Endometrium (tissue), 2 donors: ENCODE measurements at regions not wholly inside any gene's neighbourhood (a gene's known extent, or its start where the extent isn't known, plus 50 kb on each side); places are given as distances from the start of the nearest gene placed in this dataset.

Experiments
- FAIRE-seq: peaks from 2 replicates; lab custom pipeline; 2012; peaks lifted over from hg19 to GRCh38; lab: Jason Lieb, UNC
- donor health status: control.
- donor health status: control.

DNA sequence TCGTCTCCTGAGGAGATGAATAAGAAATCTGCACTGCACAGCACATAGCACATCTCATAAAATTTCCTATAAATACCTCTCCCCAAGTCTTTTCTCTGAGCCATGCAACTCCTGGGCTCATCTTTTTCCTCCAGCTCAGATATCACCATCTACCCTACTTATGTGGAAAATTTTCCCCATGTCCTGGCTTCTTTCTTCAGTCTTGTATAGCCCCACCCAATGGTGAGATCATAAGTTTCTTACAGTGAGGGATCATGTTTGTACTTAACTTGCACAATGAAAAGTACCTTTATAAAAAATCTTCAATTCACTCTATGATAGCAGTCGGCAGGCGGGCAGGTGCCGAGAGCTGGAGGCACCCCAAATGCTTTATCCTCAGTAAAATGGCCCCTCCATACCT is 198.6 kb upstream of the S100G start:
- no peak for FAIRE-seq

DNA sequence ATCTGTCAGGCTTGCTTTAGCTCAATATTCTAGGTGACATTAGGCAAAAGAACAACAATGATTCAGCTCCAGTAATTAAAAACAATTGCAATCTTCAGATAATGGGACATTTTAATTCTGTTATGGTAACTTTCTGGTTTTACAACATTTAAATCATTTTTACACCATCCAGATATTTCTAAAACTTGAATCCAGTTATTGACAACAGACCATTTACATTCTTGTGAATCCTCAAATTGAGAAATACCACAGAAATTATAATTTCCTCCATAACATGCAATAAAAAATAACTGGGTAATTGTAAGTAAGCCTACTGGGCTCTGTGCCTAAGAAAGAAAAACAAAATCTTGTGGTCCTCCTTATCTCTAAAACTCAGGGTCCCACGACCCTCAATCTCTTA is 195.0 kb upstream of the S100G start:
- FAIRE-seq, result peak; percentile 77

DNA sequence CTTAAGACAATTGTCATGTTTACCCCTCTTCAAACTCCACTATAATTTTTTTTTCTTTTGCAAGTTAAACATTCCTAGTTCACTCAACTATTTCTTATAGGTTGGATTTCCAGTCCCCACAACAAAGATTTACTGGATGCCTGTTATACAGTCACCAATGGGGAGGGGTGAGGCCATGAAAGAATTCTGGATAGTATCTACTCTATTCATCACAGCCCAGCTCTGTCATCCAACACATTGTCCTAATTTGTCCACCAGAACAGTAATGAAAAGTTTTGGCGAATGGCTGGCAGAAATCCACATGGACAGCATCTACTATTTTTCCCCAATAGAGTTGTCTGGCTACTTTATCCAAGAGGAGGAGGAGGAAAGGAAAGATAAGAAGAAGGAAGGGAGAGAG is 192.7 kb upstream of the S100G start:
- FAIRE-seq, result no peak

DNA sequence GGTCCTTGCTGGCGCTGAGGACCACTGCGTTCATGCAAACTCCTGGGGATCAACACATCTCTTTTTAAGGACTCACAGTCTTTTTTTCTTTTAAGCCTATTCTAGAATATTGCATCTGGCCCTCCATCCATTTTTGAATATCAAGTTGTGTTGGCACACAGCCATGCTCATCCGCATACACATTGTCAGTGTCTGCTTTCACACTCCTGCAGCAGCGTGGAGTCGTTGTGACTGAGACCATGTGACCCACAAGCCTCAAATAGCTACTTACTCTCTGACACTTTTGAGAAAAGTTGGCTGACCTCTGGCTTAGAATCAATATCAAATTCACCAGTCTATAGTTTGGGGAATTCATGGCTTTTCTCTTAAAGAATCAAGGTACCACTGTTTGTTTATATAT is 191.8 kb upstream of the S100G start:
- no peak for FAIRE-seq

DNA sequence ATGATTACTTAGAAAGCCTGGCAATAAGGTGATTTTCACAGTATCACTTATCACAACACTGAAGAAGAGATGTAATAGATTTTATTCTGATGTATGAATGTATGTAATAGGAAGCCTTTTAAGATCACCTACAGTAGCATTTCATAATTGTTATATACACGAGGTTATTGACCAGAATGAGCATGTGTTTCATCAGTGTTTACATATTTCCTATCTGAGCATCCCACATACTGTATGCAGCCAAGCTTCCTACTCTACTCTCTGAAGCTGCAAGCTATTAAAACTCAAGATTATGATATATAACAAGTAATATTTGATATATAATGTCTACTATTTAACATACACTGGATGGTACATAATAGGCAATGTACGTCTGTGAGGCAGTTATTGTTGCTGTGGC is 190.9 kb upstream of the S100G start:
- no peak for FAIRE-seq

DNA sequence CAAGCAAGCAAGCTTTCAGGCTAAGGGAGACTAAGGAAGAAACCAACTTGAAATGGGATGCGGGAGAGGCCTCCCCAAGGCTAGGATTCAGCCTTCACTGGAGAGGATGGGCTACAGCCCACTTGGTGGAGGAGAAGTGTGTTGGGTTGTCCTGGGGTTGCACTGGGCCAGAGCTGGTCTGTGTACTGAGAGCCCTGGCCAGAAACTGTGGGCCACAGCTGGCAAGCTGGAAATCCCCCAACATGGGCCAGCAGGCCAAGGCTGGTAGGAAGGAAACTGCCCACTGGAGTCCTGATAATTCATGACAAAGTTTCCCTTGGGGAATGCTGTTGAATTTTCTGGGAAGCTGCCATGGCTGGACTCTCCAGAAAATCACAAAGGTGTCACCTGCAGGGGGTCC is 188.0 kb upstream of the S100G start:
- no peak for FAIRE-seq

DNA sequence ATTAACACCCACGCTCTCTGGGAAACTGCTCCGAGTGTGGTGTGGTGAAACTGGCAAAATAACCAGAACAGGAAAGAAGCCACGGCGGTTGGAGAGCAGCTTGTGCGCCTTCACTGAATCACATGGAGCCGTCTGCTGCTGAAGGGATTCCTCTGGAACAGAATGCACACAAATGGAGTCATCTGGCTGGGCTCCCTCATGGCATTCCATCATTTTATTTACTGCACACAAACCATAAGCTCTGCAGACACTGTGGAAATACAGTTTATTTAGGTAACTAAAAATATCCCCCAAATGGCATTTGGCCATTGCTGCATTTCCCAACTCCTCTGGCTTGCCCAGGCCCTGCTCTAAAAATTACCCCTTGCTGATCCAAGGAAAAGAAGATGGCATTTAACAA is 187.0 kb upstream of the S100G start:
- no peak for FAIRE-seq

DNA sequence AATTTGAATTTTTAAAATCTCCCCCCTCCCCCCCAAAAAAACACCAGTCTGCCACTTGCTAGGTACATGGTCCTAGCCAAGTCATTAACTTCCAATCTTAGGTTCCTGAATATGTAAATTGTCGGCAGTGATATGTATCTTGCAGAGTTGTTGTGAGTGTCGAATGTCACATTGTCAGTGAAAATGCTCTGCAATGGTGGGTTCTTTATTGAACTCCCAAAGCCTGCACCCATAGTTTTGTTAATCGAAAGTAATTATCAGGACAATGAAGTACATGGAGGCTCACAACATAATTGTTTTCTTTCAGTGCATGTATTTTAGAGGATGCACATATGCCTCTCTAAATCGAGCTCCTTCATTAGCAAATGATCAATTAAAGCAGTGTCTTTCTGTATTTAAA is 185.6 kb upstream of the S100G start:
- FAIRE-seq, result no peak

DNA sequence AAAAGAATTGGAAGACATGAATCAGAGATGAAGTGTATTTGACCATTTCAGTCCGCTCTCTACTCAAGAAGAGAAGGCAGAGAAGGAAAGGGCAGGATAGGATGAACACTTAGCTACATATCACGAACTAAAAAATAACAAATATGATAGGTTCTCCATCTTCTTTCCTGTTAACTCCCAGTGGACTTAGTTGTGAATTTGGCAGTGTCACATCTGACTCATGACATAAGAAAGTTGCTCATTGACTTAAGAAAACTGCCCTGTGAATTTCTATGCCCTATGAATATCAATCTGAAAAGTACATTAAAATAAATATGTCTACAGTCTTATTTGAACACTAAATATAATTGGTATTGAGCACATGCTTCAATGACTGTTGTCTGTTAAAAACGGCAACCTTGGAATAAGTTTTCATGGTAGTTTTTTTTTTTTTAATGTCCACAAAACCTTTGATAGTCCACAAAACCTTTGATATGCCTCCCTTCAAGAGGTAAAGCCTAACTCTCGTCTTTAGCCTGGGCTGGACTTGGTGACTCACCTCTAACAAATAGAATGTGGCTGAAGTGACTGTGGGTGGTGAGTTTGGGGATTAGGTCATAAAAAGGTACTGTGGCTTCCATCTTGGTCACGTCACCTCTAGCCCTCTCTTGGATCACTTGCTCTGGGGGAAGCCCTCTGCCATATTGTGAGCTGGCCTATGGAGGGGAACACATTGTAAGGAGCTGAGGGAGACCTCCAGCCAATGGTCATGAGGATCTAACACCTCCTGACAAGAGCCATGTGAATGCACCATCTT is 184.7 kb upstream of the S100G start:
- no peak for FAIRE-seq

DNA sequence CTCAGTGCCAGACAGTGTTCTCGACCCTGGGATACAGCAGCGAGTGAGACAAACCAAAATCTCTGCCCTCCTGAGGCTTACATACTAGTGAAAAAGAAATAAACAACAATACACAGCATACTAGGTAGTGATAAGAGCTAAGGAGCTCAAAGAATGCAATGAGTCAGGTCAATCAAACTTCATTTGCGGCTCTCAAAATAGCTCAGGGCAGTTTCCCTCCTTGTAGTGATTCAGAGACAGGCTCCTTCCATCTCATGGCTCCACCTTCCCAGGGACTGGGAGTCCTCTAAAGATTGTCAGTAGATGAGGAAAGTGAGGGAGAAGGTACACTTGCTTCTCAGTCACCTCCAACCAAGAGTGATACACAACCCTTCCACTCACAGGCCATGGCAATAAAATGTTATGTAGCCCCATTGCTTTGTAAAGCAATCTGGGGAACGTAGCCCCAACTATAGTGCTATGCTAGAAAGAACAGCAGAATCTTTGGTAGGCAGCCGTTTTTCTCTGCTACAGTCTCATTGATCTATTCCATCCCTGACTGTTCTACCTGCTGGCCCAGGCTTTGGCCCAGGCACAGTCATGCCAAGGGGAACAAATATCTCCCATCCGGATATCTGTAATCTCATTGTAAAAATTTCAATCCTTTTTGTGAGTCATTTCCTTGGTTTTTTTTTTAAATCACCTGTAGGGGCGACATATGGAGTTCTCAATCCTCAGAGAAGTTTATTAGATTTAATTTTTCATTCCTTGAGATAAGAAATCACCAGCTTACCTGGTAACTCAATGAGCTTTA is 183.1 kb upstream of the S100G start:
- FAIRE-seq, result no peak

DNA sequence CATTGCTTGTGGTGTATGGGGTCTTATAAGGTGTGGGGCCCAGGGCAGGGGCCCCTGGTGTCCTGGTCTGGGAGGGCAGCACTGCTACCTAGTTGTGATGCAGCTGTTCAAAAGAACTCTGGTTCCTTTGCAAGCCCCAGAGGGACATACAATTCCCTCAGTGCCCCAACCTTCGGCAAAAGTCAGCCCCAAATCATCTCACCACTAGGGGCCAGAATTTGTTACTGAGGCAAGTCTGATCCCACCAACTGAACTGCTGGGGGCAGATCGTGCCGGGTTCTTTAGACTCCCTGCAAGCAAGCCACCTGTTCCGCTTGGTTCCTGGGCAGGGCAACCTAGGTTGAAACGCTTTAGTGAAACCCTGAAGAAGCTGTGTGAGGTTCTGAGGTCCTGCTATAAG is 180.1 kb upstream of the S100G start:
- FAIRE-seq, result no peak

DNA sequence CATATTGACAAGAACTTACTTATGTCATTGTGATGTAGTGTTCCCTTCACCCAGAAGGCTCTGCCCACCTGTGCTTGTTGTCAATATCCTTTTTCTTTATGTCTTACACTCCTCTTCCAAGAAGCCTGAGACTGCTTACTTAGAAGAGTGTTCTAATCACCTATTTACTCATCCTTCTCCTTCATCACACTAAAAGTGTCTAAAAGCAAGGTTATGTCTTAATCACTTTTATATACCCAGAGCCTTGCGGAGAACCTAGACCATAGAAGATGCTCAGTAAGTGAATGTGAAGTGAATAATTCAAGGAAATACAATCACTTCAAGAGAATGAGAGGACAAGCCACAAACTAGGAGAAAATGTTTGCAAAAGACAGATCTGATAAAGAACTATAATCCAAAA is 177.6 kb upstream of the S100G start:
- no peak for FAIRE-seq

DNA sequence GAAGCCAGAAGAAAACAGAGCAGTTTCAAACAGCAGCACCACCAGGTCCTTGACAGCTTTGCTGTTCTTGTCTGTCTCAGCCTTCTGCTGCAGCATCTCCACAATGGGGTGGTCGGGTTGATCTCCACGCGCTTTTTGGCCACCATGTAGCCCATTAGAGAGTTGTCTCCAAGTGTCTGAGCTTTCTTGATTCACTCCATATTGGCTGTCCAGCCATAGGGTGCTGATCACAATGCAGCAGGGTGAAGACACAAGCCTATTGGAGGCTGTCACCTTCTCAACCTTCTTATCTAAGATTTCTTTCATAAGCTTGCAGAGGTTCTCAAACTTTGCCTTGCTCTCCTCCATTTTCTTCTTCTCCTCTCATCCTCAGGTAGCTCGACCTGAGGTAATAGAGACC is 175.4 kb upstream of the S100G start:
- no peak for FAIRE-seq

DNA sequence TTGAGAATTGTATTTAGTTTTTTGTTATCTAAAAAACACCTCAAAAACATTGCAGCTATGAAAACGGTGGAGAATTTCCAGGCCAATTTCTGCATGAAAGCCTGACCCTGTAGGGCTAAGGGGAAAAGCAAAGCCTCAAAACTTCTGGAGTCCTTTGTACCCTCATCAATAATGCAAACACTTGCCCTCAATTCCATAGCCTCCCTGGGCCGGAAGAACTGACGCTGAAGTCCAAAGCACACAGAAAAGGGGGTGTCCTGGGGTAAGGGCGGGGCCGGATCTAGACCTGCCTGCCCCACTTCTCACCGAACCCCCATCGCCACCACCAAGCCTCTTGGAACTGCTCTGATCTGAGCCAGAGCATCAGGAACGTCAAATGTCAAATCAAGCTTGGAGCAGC is 173.9 kb upstream of the S100G start:
- FAIRE-seq, result no peak

DNA sequence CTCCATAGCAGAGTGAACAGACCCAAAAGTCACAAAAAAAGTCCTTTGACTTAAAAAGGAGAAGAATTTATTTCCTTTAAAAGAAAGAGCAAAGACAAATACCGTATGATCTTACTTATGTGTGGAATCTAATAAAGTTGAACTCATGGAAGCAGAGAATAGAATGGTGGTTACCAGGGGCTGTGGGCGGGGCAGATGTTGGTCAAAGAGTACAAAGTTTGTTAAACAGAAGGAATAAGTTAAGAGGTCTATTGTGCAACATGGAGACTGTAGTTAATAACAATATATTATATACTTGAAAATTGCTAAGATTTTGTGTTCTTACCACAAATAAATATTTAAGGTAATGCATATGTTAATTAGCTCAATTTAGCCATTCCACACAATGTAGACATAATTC is 173.3 kb upstream of the S100G start:
- no peak for FAIRE-seq

DNA sequence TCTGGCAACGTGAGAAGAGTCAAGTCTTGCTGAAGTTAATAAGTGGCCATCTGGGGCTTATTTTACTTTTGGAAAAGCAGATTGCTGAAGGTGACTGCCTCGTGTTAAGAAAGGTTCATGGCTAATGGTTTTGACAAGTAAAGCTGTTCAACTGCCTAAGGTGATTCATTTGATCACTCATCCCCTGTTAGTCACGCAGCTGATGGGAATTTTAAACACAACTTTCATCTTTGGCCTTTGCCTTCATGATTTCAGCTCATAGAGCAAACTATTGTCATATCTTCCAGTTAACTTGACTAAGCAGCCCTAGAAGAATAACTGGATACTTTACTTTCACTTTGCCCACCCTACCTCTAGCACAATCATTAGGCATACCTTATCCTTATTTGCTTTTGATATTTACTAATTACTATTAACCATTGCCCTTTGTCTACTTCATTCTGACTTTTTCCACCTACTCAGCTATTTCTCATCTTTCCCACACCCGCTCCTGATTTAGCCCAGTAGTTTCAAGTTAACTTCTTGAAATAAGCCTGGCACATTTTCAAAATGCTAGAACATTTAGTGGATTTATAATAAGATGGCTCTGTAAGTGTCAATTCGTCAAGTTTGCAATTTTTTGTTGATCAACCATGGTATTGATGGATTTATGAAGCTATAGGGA is 170.6 kb upstream of the S100G start:
- no peak for FAIRE-seq

DNA sequence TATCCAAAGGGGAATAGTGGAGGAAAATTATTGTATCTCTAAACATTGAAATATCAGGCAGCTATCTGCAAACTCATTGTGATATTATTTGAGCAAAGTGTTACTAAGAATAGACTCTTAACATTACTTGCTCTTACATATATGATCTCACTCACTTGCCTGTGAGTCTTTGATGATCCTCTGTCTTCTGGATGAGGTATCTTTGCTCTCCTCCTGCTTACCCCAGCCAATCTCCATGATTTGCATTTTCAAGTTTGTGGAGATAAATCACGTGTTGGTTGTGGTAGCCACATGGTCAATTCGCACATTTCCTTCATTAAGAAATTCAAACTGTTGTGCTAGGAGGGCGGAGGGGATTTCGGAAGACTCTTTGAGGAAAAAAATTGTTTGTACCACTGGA is 169.9 kb upstream of the S100G start:
- no peak for FAIRE-seq

DNA sequence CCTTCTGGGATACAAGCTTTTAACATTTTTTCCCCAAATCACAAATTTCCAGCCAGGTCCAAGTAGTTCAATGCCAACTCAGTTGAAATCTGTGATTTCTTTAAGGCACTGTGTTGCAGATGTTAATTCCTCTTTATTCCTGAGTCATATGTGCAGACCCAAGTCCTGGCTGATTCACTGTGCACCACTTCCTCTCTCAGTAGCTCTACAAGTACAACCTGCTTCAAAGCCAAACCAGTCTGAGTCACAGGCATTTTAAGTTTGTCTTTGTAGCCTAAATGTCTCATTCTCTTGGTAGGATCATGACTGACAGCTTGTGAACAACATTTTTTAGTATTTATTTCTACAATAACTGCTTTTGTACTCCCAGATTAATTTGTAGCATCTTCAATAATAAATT is 165.6 kb upstream of the S100G start:
- FAIRE-seq, result no peak

DNA sequence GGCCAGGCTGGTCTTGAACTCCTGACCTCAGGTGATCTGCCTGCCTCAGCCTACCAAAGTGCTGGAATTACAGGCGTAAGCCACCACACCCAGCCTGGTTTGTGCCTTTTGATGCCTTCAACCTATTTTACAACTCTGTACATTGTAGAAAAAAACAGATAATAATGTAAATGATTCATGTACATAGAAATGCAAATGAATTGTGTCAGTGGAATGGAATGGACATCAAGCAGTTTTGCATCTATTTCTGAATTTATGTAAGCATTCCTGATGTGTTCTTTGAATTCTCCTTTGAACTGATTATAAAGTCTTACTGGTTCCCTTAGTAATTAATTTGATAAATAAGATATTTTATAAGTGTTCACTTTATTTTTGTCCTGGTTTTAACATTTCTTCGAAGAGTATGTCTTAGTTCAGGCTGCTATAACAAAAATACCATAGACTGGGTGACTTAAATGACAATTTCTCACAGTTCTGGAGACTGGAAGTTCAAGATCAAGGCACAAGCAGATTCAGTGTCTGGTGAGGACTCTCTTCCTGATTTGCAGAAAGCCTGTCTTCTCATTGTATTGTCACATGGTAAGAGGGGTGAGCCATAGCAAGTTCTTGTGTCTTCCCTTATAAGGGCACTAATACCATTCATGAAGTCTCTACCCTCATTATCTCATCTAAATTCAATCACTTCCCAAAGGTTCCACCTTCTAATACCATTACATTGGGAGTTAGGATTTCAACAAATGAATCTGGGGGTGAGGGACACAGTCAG is 162.2 kb upstream of the S100G start:
- no peak for FAIRE-seq

DNA sequence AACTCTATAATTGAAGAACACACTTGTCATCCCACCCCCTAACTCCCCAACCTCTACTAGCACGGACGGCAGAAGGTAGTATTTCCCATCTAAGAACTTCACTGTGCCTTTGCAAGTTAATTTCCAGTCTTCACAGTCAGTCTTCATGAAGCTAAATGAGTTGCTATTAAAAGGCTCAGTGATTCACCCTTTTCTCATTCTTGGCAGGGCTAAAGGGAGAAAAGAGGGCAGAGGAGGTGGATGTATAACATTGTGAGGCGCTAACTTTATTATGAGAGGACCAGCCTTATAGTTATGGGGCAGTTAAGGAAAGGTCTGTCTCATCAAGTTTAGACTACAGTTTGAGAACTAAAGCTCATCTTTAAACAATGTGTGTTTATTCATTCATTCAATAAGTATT is 161.0 kb upstream of the S100G start:
- no peak for FAIRE-seq

DNA sequence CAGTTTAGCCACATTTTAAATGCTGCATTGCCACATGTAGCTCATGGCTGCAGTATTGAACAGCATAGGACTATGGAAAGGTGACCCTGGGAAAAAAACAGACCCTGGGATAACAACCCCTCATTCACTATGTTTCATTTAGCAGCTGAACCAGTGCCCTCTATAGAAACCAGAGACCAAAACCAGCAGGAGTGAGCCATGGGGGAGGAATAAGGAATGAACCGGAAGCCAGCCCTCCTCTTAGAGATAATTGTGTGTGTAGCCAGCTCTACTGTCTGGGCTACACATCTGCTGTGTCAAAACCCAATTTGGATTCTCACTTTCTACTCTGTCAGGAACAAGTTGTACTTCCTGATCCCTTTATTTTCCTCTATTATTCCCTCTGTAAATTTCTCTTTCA is 158.5 kb upstream of the S100G start:
- FAIRE-seq, result no peak

DNA sequence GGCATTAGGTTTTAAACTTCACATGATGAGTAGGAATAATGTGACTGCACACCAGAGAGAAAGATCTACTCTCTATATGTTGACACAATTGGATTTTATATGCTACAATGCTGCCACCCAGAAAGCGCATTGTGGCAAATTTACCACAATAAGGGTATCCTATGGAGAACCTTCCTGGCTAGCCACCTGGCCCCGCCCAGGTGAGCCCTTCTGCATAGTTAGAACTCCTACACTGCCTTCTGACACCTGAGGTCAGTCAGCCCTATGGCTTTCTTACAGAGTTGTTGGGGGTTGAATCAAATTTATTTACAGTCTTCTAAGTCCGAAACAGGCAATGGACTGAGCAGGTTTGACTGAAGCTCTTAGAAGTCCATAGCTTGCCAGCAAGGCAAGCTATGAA is 153.8 kb upstream of the S100G start:
- no peak for FAIRE-seq
